ENCODE measurements at regions not wholly inside any gene's neighbourhood (a gene's known extent, or its start where the extent isn't known, plus 50 kb on each side); places are given as distances from the start of the nearest gene placed in this dataset.

DNA sequence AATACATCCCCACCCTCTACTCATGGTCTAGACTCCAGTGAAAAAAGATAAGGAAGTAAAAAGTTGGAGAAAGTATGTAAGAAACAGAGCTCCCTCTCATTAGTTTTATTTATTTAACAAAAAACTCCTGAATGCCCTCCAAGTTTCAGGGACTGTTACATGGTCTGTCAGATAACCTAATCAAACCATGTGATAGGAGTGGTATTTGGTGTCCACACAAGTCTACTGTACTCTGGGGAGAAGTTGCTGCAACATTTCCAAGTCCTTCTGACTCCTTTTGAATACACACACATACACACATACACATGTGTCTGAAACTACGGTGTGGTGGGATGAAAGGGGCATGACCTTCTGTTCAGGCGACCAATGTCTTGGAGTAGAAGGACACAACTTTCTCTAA lies 320.0 kb downstream of the ADGRG6 start:
- Histone ChIP-seq H3K9me3 (replicated peaks in 1 of 3) (no peaks in the 10 kb centered on the region), H3K27ac (no peak overlapping the region), H3K4me1 (replicated peaks in 1 of 2) (no peaks in the 10 kb centered on the region), H3K36me3 (replicated peaks in 1 of 2) (no peaks in the 10 kb centered on the region), H3K27me3 (no peaks in the 10 kb centered on the region), H3K4me3 (no peak overlapping the region)
- WGBS, 4 donors = 57 to 83% (median 71%) methylated on average over 2 of the region's 2 CpGs
- no peak for DNase-seq
- TF ChIP-seq POLR2A (IDR thresholded peaks at IDR 0.05) = no peak
- TF ChIP-seq, protein P1, sequence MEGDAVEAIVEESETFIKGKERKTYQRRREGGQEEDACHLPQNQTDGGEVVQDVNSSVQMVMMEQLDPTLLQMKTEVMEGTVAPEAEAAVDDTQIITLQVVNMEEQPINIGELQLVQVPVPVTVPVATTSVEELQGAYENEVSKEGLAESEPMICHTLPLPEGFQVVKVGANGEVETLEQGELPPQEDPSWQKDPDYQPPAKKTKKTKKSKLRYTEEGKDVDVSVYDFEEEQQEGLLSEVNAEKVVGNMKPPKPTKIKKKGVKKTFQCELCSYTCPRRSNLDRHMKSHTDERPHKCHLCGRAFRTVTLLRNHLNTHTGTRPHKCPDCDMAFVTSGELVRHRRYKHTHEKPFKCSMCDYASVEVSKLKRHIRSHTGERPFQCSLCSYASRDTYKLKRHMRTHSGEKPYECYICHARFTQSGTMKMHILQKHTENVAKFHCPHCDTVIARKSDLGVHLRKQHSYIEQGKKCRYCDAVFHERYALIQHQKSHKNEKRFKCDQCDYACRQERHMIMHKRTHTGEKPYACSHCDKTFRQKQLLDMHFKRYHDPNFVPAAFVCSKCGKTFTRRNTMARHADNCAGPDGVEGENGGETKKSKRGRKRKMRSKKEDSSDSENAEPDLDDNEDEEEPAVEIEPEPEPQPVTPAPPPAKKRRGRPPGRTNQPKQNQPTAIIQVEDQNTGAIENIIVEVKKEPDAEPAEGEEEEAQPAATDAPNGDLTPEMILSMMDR (IDR thresholded peaks at IDR 0.05) = no peak
- intact Hi-C loops (cut with DNase I) = no loop called here

DNA sequence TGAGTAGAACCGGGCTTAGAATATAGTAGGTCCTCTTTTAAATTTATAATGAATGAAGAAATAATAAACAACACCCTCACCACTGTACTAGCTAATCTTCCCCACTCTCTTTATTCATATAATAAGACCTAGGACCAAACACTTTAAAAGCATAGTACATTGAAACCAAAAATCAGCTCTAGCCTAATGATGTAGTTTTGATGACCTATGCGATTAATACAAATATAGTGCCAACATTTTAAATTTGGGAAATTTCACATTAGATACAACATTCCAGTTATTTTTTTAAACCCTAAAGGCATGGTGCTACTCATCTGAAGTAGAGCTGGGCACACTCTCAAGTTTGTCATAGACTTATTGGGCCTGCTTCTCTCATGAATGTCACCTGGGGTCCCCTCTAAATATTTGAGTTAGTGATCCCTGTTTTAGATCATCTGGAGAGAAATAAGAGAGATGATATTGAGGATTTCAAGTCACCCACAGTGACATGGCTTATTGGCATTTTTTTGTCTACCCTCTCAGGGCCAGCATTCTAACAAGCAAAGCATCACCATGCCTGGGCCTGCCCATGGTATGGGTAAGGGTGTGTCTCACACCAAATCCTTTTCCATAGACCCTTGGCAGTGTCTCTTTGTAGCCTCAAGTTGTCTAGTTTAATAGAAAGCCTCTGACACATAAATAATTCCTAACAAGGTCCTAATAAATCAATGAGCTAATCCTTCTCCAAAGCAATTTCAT lies 319.8 kb downstream of the HIVEP2 start:
- H3K4me3 ChIP-seq = no peak overlapping the region
- TF ChIP-seq, protein P1 (IDR thresholded peaks at IDR 0.05) = no peak
- 81 to 94% (median 92%) methylated on average over 2 of the region's 2 CpGs for WGBS, 4 donors
- intact Hi-C loops (cut with DNase I) = no loop called here
- H3K27me3 ChIP-seq = no peaks in the 10 kb centered on the region
- H3K36me3 ChIP-seq (replicated peaks in 1 of 2) = no peaks in the 10 kb centered on the region
- no peaks in the 10 kb centered on the region for H3K4me1 ChIP-seq (replicated peaks in 1 of 2)
- DNase-seq = no peak
- H3K27ac ChIP-seq = no peak overlapping the region
- H3K9me3 ChIP-seq (replicated peaks in 1 of 3) = no peaks in the 10 kb centered on the region

DNA sequence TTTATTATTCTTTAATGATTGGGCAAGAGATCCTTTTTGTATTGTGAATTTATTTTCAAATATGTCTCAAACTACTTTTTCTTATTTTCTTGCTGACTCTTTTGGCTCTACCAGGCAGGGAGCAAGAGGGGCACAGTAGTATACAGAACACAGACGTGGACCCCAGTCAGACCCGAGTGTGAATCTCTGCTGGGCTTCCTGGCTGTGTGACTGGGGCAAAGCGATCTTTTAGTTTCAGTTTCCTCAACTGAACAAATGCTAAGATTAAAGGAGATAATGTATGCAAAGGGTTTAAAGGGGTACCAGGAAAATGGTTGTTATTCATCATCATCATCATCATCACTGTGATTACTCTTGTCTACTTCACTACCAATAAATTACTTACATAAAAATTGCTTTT lies 317.5 kb downstream of the HIVEP2 start:
- intact Hi-C loops (cut with DNase I) = no loop called here
- WGBS, 4 donors = 76 to 93% (median 83%) methylated on average over 3 of the region's 3 CpGs
- H3K4me3 ChIP-seq = no peak overlapping the region
- DNase-seq = no peak
- no peaks in the 10 kb centered on the region for H3K27me3 ChIP-seq
- no peak overlapping the region for H3K27ac ChIP-seq
- no peaks in the 10 kb centered on the region for H3K36me3 ChIP-seq (replicated peaks in 1 of 2)
- no peak for TF ChIP-seq POLR2A (IDR thresholded peaks at IDR 0.05)
- TF ChIP-seq, protein P1 (IDR thresholded peaks at IDR 0.05) = no peak
- no peaks in the 10 kb centered on the region for H3K9me3 ChIP-seq (replicated peaks in 1 of 3)
- H3K4me1 ChIP-seq (replicated peaks in 1 of 2) = no peaks in the 10 kb centered on the region

DNA sequence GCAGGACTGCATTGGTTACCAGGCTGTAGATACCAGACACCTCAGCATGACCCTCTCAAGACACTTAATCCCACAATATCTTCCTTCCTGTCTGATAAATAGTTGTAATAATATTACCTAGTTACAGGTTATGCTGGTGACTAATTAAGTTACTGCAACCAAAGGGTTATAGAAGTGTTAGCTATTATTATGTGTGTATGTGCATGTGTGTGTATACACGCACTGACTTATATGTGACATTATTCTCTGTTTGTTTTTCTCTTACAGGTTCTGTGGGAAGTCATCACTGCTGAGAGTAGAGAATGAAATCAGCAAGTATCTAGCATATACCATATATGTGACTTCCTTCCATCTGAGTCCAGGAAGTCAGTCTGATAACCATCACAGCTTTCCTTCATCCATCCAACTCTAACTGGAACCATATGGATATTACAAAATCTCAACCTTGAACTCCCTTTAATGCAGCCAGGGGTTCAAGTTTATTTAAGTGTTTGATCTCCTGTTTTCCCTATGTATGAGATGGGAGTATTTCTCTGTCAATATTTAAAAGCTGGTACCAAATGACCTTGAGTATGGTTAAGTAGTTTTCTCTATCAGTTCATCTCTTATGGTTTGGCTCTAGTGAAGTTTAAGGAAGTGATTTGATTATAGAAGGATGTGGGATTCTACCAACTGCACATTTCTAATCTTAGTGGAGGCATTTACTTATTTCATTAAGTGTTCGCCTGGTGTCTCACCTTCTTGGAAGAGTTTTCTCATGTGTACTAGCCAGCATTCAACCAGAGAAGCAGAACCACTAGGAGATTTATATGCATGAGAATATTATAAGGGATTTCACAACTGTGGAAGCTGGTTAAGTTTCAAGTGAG lies 313.2 kb downstream of the HIVEP2 start:
- 68 to 81% (median 73%) methylated on average over 2 of the region's 2 CpGs for WGBS, 4 donors
- no peak overlapping the region for H3K4me3 ChIP-seq
- TF ChIP-seq, protein P1 (IDR thresholded peaks at IDR 0.05) = no peak
- TF ChIP-seq POLR2A (IDR thresholded peaks at IDR 0.05) = no peak
- intact Hi-C loops (cut with DNase I) = no loop called here
- no peaks in the 10 kb centered on the region for H3K4me1 ChIP-seq (replicated peaks in 1 of 2)
- no peaks in the 10 kb centered on the region for H3K36me3 ChIP-seq (replicated peaks in 1 of 2)
- no peaks in the 10 kb centered on the region for H3K9me3 ChIP-seq (replicated peaks in 1 of 3)
- H3K27me3 ChIP-seq = no peaks in the 10 kb centered on the region
- DNase-seq = no peak
- no peak overlapping the region for H3K27ac ChIP-seq

All from adrenal gland (tissue), 9 donors.